ENCODE measurements at regions not wholly inside any gene's neighbourhood (a gene's known extent, or its start where the extent isn't known, plus 50 kb on each side); places are given as distances from the start of the nearest gene placed in this dataset.

- FAIRE-seq (no peak), DNase-seq (ENCODE audit: insufficient read length) (no peak)
- TF ChIP-seq TAF1 (IDR thresholded peaks at IDR 0.05; ENCODE audit: borderline replicate concordance, low read depth, low read length) (no peak), POLR2A (IDR thresholded peaks at IDR 0.05; ENCODE audit: low read depth, low read length) (no peak), POLR2AphosphoS5 (IDR thresholded peaks at IDR 0.05; ENCODE audit: low read depth, low read length) (no peak)
These were observed 467.6 kb downstream of the KIF4B start for GRCh38 chr5:155481182-155481581.

- FAIRE-seq: no peak
- TF ChIP-seq TAF1 (IDR thresholded peaks at IDR 0.05; ENCODE audit: borderline replicate concordance, low read depth, low read length) (no peak), POLR2AphosphoS5 (IDR thresholded peaks at IDR 0.05; ENCODE audit: low read depth, low read length) (no peak), POLR2A (IDR thresholded peaks at IDR 0.05; ENCODE audit: low read depth, low read length) (no peak)
- DNase-seq (ENCODE audit: insufficient read length): no peak
These were observed 468.9 kb downstream of the KIF4B start for GRCh38 chr5:155482428-155482827.

- no peak for FAIRE-seq
- TF ChIP-seq TAF1 (IDR thresholded peaks at IDR 0.05; ENCODE audit: borderline replicate concordance, low read depth, low read length) (no peak), POLR2AphosphoS5 (IDR thresholded peaks at IDR 0.05; ENCODE audit: low read depth, low read length) (no peak), POLR2A (IDR thresholded peaks at IDR 0.05; ENCODE audit: low read depth, low read length) (no peak)
- DNase-seq (ENCODE audit: insufficient read length): no peak
These were observed 471.8 kb downstream of the KIF4B start for GRCh38 chr5:155485386-155485785.

GRCh38 chr5:155489949-155490348, 476.4 kb downstream of the KIF4B start:
- TF ChIP-seq POLR2AphosphoS5 (IDR thresholded peaks at IDR 0.05; ENCODE audit: low read depth, low read length) (no peak), TAF1 (IDR thresholded peaks at IDR 0.05; ENCODE audit: borderline replicate concordance, low read depth, low read length) (no peak), POLR2A (IDR thresholded peaks at IDR 0.05; ENCODE audit: low read depth, low read length) (no peak)
- no peak for DNase-seq (ENCODE audit: insufficient read length)
- no peak for FAIRE-seq

- no peak for DNase-seq (ENCODE audit: insufficient read length)
- no peak for TF ChIP-seq POLR2AphosphoS5 (IDR thresholded peaks at IDR 0.05; ENCODE audit: low read depth, low read length)
- no peak for TF ChIP-seq TAF1 (IDR thresholded peaks at IDR 0.05; ENCODE audit: borderline replicate concordance, low read depth, low read length)
- no peak for TF ChIP-seq POLR2A (IDR thresholded peaks at IDR 0.05; ENCODE audit: low read depth, low read length)
- FAIRE-seq: no peak
These were observed 478.6 kb downstream of the KIF4B start for GRCh38 chr5:155492191-155492590.

- TF ChIP-seq POLR2A (IDR thresholded peaks at IDR 0.05; ENCODE audit: low read depth, low read length): no peak
- TF ChIP-seq POLR2AphosphoS5 (IDR thresholded peaks at IDR 0.05; ENCODE audit: low read depth, low read length): no peak
- no peak for TF ChIP-seq TAF1 (IDR thresholded peaks at IDR 0.05; ENCODE audit: borderline replicate concordance, low read depth, low read length)
These were observed 491.1 kb downstream of the KIF4B start for GRCh38 chr5:155504606-155505005.

GRCh38 chr5:155507363-155507762, 493.8 kb downstream of the KIF4B start:
- no peak for DNase-seq (ENCODE audit: insufficient read length)
- no peak for FAIRE-seq
- no peak for TF ChIP-seq POLR2AphosphoS5 (IDR thresholded peaks at IDR 0.05; ENCODE audit: low read depth, low read length)
- no peak for TF ChIP-seq POLR2A (IDR thresholded peaks at IDR 0.05; ENCODE audit: low read depth, low read length)
- TF ChIP-seq TAF1 (IDR thresholded peaks at IDR 0.05; ENCODE audit: borderline replicate concordance, low read depth, low read length): no peak

More at GRCh38 chr5:155504606-155505005, 491.1 kb downstream of the KIF4B start:
- no peak for DNase-seq (ENCODE audit: insufficient read length)
- no peak for FAIRE-seq

- no peak for TF ChIP-seq POLR2A (IDR thresholded peaks at IDR 0.05; ENCODE audit: low read depth, low read length)
- TF ChIP-seq TAF1 (IDR thresholded peaks at IDR 0.05; ENCODE audit: borderline replicate concordance, low read depth, low read length): no peak
- no peak for TF ChIP-seq POLR2AphosphoS5 (IDR thresholded peaks at IDR 0.05; ENCODE audit: low read depth, low read length)
- DNase-seq (ENCODE audit: insufficient read length) (no peak), FAIRE-seq (no peak)
These were observed 495.1 kb downstream of the KIF4B start for GRCh38 chr5:155508673-155509072.

- TF ChIP-seq POLR2A (IDR thresholded peaks at IDR 0.05; ENCODE audit: low read depth, low read length) (no peak), TAF1 (IDR thresholded peaks at IDR 0.05; ENCODE audit: borderline replicate concordance, low read depth, low read length) (no peak), POLR2AphosphoS5 (IDR thresholded peaks at IDR 0.05; ENCODE audit: low read depth, low read length) (no peak)
- DNase-seq (ENCODE audit: insufficient read length) (no peak), FAIRE-seq (no peak)
These were observed 498.8 kb downstream of the KIF4B start for GRCh38 chr5:155512329-155512728.

GRCh38 chr5:155514105-155514563, 500.6 kb downstream of the KIF4B start:
- DNase-seq (ENCODE audit: insufficient read length) (no peak), FAIRE-seq (no peak)

GRCh38 chr5:155522540-155522939, 509.0 kb downstream of the KIF4B start:
- FAIRE-seq (no peak), DNase-seq (ENCODE audit: insufficient read length) (no peak)
- no peak for TF ChIP-seq TAF1 (IDR thresholded peaks at IDR 0.05; ENCODE audit: borderline replicate concordance, low read depth, low read length)
- TF ChIP-seq POLR2AphosphoS5 (IDR thresholded peaks at IDR 0.05; ENCODE audit: low read depth, low read length): no peak
- TF ChIP-seq POLR2A (IDR thresholded peaks at IDR 0.05; ENCODE audit: low read depth, low read length): no peak

More at GRCh38 chr5:155514105-155514563, 500.6 kb downstream of the KIF4B start:
- TF ChIP-seq TAF1 (IDR thresholded peaks at IDR 0.05; ENCODE audit: borderline replicate concordance, low read depth, low read length): no peak
- no peak for TF ChIP-seq POLR2A (IDR thresholded peaks at IDR 0.05; ENCODE audit: low read depth, low read length)
- no peak for TF ChIP-seq POLR2AphosphoS5 (IDR thresholded peaks at IDR 0.05; ENCODE audit: low read depth, low read length)

GRCh38 chr5:155529362-155529761, 515.8 kb downstream of the KIF4B start:
- no peak for TF ChIP-seq POLR2A (IDR thresholded peaks at IDR 0.05; ENCODE audit: low read depth, low read length)
- TF ChIP-seq POLR2AphosphoS5 (IDR thresholded peaks at IDR 0.05; ENCODE audit: low read depth, low read length): no peak
- no peak for TF ChIP-seq TAF1 (IDR thresholded peaks at IDR 0.05; ENCODE audit: borderline replicate concordance, low read depth, low read length)
- no peak for FAIRE-seq

More at GRCh38 chr5:155529362-155529761, 515.8 kb downstream of the KIF4B start:
- no peak for DNase-seq (ENCODE audit: insufficient read length)

Measured in GM12892 (cell line).